ENCODE measurements at regions not wholly inside any gene's neighbourhood (a gene's known extent, or its start where the extent isn't known, plus 50 kb on each side); places are given as distances from the start of the nearest gene placed in this dataset.

- H3K14ac ChIP-seq (replicated peaks; ENCODE audit: low read depth, low read length): no peak overlapping the region
- no peak overlapping the region for H2BK20ac ChIP-seq (ENCODE audit: low read depth, low read length)
- no peak overlapping the region for H4K91ac ChIP-seq (ENCODE audit: insufficient read depth, low read depth, low read length)
- H3K9ac ChIP-seq (ENCODE audit: low read depth, low read length): no peak overlapping the region
- intact Hi-C loops (cut with micrococcal nuclease): no loop called here
- CTCF ChIA-PET: no interaction called here
- no peaks in the 10 kb centered on the region for H3K9me1 ChIP-seq (ENCODE audit: insufficient read depth, low read length)
- H3K4me3 ChIP-seq (ENCODE audit: insufficient read depth, low read depth, low read length): no peak overlapping the region
- no peaks in the 10 kb centered on the region for H3K79me1 ChIP-seq (ENCODE audit: low read depth in 1 of 2, low read length in 2 of 2)
- H3K27ac ChIP-seq (ENCODE audit: insufficient read depth, low read length): no peak overlapping the region
- no peak overlapping the region for H4K5ac ChIP-seq (ENCODE audit: low read depth, low read length)
- peaks cover 25% of the 10 kb centered on the region for H3K27me3 ChIP-seq (ENCODE audit: control insufficient read depth, insufficient read depth, low read length)
- H2BK15ac ChIP-seq (ENCODE audit: low read depth, low read length): no peak overlapping the region
- H4K20me1 ChIP-seq (ENCODE audit: insufficient read depth, low read length): no peaks in the 10 kb centered on the region
- H2AK9ac ChIP-seq (replicated peaks; ENCODE audit: low read depth, low read length, poor library complexity): no peak overlapping the region
- H2BK120ac ChIP-seq (ENCODE audit: low read depth, low read length): no peak overlapping the region
- no peak overlapping the region for H3K4ac ChIP-seq (ENCODE audit: low read depth, low read length)
- H2AK5ac ChIP-seq (ENCODE audit: low read depth, low read length): no peak overlapping the region
- no peak overlapping the region for H4K8ac ChIP-seq (ENCODE audit: low read depth in 2 of 2, low read length in 2 of 2)
- POLR2A ChIA-PET (ENCODE audit: unreplicated experiment): no interaction called here
- no peaks in the 10 kb centered on the region for H3K36me3 ChIP-seq (ENCODE audit: control insufficient read depth, insufficient read depth, low read length)
- in situ Hi-C loops (cut with MboI; ENCODE audit: low sequenced_read_pairs): no loop called here
- no peak for TF ChIP-seq NFE2L2 (IDR thresholded peaks at IDR 0.05; ENCODE audit: low read depth, low read length)
- no peak for TF ChIP-seq CHD1 (IDR thresholded peaks at IDR 0.05; ENCODE audit: low read depth, low read length)
- no peak for TF ChIP-seq POLR2A (IDR thresholded peaks at IDR 0.05; ENCODE audit: low read depth, low read length)
- no peak for TF ChIP-seq CTCF (conservative IDR thresholded peaks at IDR 0.05; ENCODE audit: low read depth, low read length)
- no peak for TF ChIP-seq RAD21 (IDR thresholded peaks at IDR 0.05; ENCODE audit: low read length)
- TF ChIP-seq CEBPB (IDR thresholded peaks at IDR 0.05; ENCODE audit: low read depth, low read length): no peak
- TF ChIP-seq FOS (IDR thresholded peaks at IDR 0.05; ENCODE audit: low read depth, low read length): no peak
- TF ChIP-seq, protein P1, sequence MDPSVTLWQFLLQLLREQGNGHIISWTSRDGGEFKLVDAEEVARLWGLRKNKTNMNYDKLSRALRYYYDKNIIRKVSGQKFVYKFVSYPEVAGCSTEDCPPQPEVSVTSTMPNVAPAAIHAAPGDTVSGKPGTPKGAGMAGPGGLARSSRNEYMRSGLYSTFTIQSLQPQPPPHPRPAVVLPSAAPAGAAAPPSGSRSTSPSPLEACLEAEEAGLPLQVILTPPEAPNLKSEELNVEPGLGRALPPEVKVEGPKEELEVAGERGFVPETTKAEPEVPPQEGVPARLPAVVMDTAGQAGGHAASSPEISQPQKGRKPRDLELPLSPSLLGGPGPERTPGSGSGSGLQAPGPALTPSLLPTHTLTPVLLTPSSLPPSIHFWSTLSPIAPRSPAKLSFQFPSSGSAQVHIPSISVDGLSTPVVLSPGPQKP (IDR thresholded peaks at IDR 0.05; ENCODE audit: borderline replicate concordance, low read depth, low read length): no peak
- no peak for TF ChIP-seq SMC3 (IDR thresholded peaks at IDR 0.05; ENCODE audit: low read depth, low read length)
- H2BK5ac ChIP-seq (ENCODE audit: low read depth, low read length, poor library complexity, severe bottlenecking): no peak overlapping the region
- no peak overlapping the region for H3K18ac ChIP-seq (ENCODE audit: low read depth, low read length)
- DNase-seq (no peak), ATAC-seq (ENCODE audit: low read depth) (no peak)
- H2AFZ ChIP-seq (replicated peaks; ENCODE audit: low read length, poor library complexity): no peak overlapping the region
- WGBS, 2 experiments (ENCODE audit: extremely low coverage in 2 of 2, insufficient read length in 1 of 2): no CpG with 5 or more reads among the region's 5 CpGs
- no peak overlapping the region for H3K56ac ChIP-seq (ENCODE audit: extremely low read depth, insufficient read depth, low read length)
- H3K4me1 ChIP-seq (ENCODE audit: control insufficient read depth, insufficient read depth, low read length): no peaks in the 10 kb centered on the region
- no peak overlapping the region for H3K4me2 ChIP-seq (ENCODE audit: low read depth, low read length)
- H3K23ac ChIP-seq (ENCODE audit: low read depth, low read length): no peak overlapping the region
- BruUV-seq (replicated peaks): no TSS peak
- H3K9me3 ChIP-seq (ENCODE audit: control insufficient read depth, insufficient read depth, low read length): no peaks in the 10 kb centered on the region
- dilution Hi-C loops (cut with HindIII; ENCODE audit: low sequenced_read_pairs, unreplicated experiment): no loop called here
Observed at GRCh38 chr11:119888119-119888518, 159.1 kb upstream of the NECTIN1 start.

All from IMR-90 (cell line).